A673 (cell line): ENCODE measurements at regions not wholly inside any gene's neighbourhood (a gene's known extent, or its start where the extent isn't known, plus 50 kb on each side); places are given as distances from the start of the nearest gene placed in this dataset.

ENCODE experiments used
- EZH2 ChIP-seq: fragments of 200-600 bp; sonication (generic); IDR thresholded peaks from 2 replicates; pipeline ENCODE4 v1.6.1; 2017; ENCODE audit warnings: borderline replicate concordance, low read depth, mild to moderate bottlenecking, mixed read lengths, antibody characterized with exemption, low read length; ENCODE audit not compliant: poor library complexity, severe bottlenecking
- TF ChIP-seq, protein P1 (sequence below): fragments of 300-800, 200-600 bp; sonication (generic); conservative IDR thresholded peaks from 2 replicates; pipeline ENCODE4 v1.5.1; 2017; ENCODE audit warnings: low read depth, mild to moderate bottlenecking, antibody characterized with exemption, low read length, moderate library complexity, mixed read lengths

DNA sequence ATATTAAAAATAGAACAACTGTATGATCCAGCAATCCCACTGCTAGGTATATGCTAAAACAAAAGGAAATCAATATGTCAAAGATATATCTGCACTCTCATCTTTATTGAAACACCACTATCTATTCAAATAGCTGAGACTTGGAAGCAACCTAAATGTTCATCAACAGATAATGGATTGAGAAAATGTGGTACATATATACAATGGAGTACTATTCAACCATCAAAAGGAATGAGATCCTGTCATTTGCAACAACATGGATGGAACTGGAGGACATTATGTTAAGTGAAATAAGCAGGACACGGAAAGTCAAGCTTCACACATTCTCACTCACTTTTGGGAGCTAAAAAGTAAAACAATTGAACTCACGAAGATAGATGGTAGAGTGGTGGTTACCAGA lies 610.1 kb upstream of the SEMA3D start:
- TF ChIP-seq, protein P1, sequence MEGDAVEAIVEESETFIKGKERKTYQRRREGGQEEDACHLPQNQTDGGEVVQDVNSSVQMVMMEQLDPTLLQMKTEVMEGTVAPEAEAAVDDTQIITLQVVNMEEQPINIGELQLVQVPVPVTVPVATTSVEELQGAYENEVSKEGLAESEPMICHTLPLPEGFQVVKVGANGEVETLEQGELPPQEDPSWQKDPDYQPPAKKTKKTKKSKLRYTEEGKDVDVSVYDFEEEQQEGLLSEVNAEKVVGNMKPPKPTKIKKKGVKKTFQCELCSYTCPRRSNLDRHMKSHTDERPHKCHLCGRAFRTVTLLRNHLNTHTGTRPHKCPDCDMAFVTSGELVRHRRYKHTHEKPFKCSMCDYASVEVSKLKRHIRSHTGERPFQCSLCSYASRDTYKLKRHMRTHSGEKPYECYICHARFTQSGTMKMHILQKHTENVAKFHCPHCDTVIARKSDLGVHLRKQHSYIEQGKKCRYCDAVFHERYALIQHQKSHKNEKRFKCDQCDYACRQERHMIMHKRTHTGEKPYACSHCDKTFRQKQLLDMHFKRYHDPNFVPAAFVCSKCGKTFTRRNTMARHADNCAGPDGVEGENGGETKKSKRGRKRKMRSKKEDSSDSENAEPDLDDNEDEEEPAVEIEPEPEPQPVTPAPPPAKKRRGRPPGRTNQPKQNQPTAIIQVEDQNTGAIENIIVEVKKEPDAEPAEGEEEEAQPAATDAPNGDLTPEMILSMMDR = no peak
- TF ChIP-seq EZH2 = no peak
